Germinal center (tissue), 1 donor: ENCODE measurements at regions not wholly inside any gene's neighbourhood (a gene's known extent, or its start where the extent isn't known, plus 50 kb on each side); places are given as distances from the start of the nearest gene placed in this dataset.
"Not testable (repeated sequence)": the region's sequence is repeated elsewhere in the genome, so short reads cannot be mapped to it uniquely, and the experiment has no call there.

Source experiments
- DNase-seq: peaks from one replicate; pipeline ENCODE4 v3.0.0; 2012; ENCODE audit warnings: mixed read lengths, low spot score

- no peak for DNase-seq
Observed at GRCh38 chrX:64853424-64853823, 122.8 kb downstream of the ZC4H2 start.

DNA sequence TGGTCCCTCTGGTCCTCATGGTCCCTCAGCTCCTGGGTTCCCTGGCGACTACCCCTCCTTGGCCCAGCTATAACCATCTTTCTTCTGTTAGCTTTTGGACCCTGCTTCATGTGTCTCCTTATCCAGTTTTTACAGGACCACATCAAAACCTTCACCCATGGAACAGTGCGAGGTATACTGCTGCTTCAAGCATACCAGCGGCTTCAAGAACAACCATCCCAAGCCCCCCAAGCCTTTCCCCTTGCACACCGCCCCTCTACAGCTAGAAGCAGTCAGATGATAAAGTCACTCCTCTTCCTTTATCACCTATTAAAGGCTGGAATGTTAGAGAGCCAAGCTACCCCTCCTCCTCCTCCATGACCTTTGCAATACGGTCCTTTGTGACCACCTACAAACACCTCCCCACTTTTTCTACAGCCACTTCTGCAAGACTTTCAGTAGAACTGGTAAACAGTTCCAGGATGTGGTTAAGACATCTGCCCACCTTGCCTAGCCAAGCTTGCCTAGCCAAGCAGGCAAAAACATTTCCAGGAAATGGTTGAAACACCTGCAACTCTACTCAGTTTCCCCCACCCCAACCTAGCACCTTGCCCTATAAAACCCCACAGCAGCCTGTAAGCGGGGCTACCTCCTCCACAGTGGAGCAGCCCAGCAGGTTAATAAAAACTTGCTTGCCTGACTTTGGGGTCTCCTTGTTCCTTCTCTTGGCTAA lies 125.7 kb downstream of the ZC4H2 start:
- DNase-seq = no peak

GRCh38 chrX:64843224-64843623 lies 133.0 kb downstream of the ZC4H2 start:
- no peak for DNase-seq

DNA sequence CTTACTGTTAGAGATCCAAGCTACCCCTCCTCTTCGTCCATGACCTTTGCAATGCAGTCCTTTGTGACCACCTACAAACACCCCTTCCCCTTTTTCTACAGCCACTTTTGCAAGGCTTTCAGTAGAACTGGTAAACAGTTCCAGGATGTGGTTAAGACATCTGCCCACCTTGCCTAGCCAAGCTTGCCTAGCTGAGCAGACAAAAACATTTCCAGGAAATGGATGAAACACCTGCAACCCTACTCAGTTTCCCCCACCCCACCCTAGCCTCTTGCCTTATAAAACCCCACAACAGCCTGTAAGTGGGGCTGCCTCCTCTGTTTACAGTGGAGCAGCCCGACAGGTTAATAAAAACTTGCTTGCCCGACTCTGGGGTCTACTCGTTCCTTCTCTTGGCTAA lies 133.8 kb downstream of the ZC4H2 start:
- peak; percentile 10 for DNase-seq

GRCh38 chrX:64805683-64806082 lies 170.6 kb downstream of the ZC4H2 start:
- DNase-seq = no peak

GRCh38 chrX:64792598-64793337 lies 183.5 kb downstream of the ZC4H2 start:
- DNase-seq = no peak

DNA sequence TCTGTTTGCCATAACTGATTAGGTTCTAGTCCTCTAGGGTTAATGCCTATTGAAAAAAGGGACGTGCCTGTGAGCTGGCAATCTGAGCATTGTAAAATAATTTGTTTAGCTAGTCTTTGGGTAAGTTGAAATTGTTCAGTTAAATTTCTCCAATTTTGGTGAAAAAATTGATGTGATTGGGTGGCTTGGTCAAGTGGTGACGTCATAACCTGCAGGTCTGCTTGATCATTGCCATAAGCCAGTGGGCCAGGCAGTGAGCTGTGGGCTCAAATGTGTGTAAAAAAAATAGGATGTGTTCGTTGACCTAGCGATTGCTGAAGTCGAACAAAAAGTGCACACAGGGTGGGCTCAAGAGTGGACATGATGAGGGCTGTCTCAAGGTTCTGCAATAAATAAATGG lies 193.3 kb downstream of the ZC4H2 start:
- DNase-seq = no peak

DNA sequence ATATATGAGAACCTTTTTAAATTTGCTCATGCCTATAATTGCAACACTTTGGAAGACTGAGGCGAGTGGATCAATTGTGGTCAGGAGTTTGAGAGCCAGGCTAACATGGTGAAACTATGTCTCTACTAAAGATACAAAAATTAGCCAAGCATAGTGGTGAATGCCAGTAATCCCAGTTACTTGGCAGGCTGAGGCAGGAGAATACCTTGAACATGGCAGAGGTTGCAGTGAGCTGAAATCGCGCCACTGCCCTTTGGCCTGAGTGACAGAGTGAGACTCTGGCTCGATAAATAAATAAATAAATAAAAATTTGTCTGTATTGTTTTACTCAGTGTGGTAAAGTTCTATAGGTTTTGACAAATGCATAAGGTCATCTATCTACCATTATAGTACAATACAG lies 218.2 kb downstream of the ZC4H2 start:
- no peak for DNase-seq

GRCh38 chrX:64739792-64740378 lies 236.4 kb downstream of the ZC4H2 start:
- DNase-seq = no peak

- no peak for DNase-seq
Observed at GRCh38 chrX:64698317-64698716, 277.9 kb downstream of the ZC4H2 start.

GRCh38 chrX:64695372-64695771 lies 280.9 kb downstream of the ZC4H2 start:
- DNase-seq = not testable (repeated sequence)

DNA sequence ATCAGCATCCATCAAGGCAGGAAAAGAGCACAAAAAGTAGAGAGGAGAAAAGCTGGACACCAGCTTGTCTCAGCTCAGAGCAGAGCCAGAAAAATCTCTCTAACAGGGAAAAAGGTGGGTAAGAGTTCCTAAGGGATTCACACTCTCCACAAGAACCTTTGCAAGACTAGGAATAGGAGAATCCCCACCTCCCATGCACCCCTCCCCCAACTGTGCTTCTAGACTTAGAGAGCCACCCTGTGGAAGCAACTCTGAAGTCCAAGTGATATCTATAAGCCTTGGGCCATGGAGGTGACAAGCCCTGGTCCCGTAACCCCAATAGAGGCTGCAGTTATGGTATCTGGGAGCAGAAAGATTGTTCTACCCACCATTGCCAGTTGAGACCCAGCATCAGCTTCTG lies 267.6 kb upstream of the MTMR8 start:
- DNase-seq = no peak

- DNase-seq = not testable (repeated sequence)
Observed at GRCh38 chrX:64657229-64657628, 262.0 kb upstream of the MTMR8 start.

DNA sequence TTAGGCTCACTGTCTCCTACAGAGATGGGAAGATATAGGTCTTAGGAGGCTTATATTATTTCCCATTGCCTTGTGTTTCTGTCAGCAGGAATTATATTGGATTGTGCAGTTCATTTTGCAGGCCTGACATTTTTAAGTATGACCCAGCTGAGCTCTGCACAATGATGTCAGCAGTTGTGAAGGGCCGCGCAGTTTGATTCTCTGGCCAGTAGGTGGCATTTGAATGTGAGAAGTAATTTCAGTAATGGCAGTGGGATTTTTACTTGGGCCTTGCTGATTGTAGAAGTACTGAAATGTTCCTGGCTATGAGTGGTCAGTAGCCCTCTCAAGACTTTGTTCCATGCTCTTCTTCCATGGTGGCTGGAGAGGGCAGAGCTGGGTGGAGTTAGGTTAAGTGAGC lies 247.2 kb upstream of the MTMR8 start:
- peak; percentile 2 for DNase-seq
